HG03139 (cell line): ENCODE measurements at regions not wholly inside any gene's neighbourhood (a gene's known extent, or its start where the extent isn't known, plus 50 kb on each side); places are given as distances from the start of the nearest gene placed in this dataset.
"Not testable (repeated sequence)": the region's sequence is repeated elsewhere in the genome, so short reads cannot be mapped to it uniquely, and the experiment has no call there.

Source experiments
- ATAC-seq: cut with Tn5 transposase; IDR thresholded peaks from one replicate; pipeline ENCODE4 v1.9.1; 2021; ENCODE audit not compliant: unreplicated experiment

DNA sequence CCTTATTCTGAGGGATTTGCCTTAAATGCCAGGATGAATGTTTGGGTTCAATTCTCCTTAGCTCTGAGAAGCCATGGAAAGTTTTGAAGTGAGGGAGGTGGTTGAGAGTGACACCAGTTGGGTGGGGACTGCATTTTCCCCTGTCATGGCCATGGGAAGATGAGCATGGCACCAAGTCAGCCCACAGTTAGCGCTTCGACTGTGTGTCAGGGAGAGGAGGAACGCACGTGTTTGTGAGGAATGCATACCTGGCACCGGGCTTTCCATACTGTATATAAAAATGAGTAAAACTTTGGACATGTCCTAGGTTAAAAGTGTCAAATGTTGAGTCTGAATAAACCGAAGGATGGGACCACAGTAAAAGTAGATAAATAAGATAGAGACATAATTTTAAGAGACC is 187.5 kb upstream of the KL start:
- no peak for ATAC-seq

DNA sequence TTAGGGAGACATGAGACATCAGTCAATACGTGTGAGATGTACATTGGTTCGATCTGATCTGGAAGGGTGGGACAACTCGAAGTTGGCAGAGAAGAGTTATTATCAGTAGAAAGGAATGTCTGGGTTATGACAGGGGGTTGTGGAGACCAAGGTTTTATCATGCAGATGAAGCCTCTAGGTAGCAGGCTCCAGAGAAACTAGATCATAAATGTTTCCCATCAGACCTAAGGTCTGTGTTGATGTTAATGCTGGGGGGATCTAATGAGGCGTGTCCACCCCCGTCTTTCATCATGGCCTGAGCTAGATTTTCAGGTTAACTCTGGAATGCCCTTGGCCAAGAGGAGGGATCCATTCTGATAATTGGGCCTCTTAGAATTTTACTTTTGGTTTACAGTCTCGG is 187.0 kb upstream of the KL start:
- no peak for ATAC-seq

DNA sequence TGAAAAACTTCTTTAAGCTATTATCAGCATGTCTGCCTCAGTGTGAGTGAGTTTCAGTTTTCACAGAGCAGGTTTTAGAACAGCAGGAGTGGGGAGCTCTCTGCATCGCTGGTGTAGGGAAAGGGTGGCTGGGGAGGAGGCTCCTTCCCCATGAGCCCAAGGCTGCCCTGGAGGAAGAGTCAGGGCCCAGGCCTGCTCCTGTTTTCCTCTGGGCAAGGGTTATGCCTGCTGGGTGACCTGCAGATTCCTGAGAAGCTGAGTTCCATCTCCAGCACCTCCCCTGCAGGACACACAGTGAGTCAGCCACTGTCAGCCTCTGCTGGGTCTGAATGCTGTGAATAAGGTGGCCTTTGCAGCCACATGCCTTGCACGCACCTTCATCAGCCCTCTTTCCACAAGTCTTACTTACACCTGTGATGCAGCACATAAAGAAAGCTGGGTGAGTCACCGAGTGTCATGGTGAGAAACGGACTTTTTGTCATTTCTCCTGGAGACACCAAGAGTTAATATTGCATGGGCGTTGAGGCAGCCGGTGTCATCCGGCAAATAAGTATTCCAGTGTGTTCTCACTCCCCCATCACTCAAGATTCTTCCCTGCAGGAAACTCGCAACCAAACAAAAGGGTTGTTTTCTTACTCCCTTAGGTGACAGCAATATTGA is 186.4 kb upstream of the KL start:
- no peak for ATAC-seq

DNA sequence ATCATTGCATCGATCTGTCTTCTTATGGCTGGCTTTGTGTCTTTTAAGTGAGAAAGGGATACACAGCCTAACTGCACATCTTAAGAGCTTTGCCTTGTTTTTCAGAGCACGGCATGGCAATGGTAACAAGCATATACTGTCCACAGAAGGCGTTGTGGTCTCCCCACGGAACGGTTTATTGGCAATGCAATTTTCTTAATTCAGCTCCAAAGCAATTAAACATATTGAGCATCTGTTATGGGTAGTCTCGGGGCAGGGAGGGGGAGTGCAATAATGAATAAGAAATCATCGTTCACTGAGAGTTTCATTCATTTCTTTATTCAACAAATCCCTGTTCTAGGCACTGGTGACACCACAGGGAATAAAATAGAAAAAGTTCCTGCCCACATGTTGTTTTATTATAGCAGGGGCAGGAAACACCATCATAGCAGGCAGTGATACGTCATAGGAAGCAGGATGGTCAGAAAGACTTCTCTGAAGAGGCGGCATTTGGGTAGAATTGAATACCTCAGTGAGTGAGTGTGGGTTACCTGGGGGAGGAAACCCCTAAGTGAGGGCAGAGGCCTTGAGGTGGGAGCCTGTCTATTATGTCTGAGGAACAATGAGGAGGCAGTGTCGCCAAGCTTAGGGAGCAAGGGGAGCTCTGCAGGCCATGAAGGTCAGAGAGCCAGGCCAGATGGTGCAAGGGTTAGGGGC is 185.7 kb upstream of the KL start:
- ATAC-seq, result no peak

DNA sequence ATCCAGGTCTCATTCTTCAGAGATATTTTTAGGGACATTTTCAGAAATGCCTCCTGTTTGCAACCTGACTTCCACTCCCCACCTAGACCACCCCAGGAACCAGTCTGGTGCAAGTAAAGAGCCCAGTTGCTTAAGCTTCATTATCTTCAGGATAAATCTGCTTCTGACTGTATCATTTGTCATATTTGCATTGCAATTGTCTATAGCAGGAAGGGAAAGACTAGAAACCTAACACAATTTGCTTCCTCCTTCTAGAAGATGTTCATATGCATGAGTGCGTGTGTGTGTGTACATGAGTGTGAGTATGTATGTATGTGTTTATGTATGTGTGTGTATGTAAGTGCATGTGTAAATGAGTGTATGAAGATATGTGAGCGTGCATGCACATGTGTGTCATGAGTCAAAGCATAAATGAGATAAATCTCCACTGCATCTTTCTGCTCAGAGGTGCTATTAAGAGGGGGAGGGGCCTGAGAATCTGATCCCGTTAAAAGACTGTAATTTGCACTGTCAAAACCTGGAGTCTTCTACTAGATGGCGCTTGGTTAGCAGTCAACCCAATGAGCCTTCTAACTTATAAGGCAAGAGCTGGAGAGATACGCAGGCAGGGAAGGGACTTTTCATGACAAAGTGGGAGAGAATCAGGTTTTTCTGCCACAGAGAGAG is 178.8 kb upstream of the KL start:
- ATAC-seq, result no peak

DNA sequence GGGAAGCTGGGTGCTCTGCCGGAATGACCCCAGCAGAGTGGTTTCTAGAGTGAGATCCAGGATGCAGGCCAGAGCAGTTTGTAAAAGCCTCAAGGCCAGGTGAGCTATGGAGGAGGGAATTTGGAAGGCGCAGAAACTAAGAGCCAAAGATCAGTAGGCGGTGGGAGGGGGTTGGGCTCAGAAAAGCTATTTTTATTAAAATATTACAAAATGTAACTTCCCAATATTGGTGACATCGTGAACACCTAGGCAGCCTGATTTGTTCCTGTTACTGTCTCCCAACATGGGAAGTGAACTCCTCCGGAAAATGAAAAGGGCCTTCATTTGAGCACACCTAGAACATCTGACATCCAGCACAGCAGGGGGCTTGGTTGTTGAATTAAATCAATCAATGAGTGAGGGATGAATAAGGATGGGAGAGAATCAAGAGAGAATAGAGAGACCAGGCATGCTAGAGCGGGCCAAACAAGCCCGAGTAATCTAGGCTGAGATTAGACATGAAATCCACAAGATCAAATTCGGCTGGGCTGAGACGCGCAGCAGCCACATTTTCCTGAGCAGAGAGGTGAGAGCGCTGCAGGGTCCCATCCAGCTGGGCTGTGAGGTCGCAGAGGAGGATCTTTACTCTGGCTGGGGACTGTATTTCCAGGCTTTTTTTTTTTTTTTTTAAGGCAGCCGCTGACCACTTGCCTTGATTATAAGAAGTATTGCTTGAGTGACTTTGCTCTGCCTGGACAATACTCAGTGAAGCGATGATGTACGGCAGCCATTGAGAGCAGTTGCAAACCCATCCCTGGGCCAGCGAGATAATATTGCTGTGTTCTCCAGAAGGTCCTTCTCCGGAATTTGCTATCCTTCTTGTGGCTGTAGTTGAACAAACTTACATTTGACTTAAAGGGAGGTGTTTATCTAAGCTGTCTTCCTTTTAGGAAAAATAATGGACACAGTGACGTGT is 178.0 kb upstream of the KL start:
- ATAC-seq, result no peak

DNA sequence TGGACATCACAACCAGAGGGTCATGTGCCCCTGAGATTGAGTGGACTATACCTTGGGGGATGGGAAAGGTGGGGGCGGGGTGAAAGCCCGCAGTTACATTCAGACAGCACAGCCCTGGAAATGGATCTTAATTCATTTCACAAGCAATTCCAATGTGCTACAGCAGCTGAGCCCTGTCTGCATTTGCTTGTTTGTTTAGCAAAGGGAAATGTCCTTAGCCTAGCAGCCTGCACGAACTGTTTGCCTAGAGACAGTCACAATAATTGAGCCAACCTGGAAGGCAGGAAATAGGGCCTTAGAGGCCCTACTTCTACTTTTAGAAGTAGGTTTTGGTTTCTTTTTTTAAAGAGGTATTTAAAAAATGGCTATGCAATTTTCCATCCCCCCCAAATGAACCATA is 177.3 kb upstream of the KL start:
- peak; percentile 79 for ATAC-seq

DNA sequence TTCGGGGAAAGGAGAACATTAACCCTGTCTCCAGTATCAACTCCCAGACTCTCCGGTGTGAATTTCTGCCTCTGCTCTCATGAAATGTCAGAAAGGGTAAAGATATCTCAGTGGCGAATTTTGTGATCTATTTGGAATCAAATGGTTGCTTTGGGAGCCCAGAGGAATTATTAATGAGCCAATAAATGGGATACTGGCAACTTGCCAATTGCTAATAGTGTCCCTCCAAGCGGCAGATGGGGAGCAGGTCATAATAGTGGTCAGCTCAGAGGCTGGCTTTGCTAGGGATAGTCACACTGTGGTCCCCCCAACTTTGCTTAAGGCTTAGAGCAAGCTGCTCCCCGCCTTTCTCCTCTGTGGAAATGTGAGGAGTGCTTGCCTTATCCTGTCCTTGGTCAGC is 176.1 kb upstream of the KL start:
- ATAC-seq, result no peak

DNA sequence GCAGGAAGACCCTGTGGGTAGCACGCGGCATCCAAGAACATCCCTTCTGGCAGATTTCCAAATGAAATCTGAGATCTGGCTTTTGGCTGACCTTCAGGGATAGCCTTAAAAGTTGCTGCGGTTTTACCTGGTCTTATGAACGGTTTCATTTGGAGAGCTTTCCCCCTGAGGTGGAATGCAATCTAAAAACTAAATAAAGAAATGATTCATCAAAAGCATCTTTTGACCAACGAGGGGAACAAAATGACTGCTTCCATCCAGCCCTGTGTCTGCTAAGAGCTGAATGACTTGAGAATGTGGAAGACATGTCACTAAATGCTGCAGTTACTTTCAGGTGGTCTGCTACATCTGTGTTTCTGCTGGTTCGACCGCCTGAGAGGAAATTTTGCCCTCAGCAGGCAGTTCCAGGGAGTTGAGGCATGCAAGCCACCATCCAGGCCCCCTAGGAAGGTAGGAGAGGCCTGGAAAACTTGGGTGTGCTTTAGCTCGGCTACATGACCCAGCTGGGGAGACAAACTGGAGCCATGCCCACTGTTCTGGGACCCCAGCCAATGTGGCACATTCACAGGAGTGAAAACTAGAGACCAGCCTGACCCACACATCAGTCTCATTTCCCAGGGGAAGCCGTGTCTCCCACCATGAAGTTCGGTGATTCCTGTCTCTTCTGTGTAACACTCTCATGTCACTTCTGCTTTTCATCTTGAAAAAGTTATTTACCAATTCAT is 175.1 kb upstream of the KL start:
- no peak for ATAC-seq

DNA sequence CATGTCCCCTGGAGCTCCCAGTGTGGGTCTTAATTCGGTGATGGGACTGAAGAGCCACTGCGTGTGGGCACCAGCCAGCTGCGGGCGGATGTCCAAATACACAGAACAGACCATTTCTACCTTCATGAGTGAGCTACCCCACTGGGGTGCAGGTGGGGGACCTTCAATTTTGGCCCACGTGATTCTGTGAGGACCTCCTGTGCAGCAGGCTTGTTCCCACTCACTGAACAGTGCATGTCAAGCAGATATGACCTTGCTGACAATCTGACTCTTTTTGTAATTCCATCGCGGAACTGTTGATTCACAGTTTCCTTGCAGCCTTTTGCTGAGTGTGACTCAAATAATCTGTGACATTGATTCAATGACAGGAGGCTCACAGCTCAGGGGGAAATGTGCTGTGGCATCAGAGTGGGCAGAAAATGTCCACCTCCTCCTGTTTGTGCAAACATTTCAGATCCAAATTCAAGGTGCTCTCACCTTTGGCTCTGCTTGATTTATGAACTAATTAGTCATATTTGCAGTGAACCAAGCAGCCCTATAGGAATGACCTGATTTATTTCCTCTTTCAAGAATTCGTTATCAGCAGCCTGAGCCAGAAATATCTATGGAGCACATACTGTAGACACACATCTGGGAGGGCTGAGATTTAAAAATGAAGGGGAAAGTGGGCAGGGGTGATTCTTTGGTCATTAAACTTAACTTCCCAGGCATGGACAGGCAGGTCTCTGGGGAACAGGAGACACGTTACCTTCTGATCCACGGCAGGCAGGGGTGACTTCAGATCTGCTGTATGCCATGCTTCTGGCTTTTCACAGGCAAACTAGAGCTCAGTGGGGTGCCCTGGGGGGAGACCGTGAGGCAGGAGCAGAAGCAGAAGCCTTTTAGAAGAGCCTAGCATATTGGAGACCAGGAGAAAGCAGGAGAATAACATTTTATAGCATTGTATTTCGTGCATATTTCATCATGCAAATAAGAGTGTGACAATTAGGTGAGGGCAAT is 170.0 kb upstream of the KL start:
- no peak for ATAC-seq

DNA sequence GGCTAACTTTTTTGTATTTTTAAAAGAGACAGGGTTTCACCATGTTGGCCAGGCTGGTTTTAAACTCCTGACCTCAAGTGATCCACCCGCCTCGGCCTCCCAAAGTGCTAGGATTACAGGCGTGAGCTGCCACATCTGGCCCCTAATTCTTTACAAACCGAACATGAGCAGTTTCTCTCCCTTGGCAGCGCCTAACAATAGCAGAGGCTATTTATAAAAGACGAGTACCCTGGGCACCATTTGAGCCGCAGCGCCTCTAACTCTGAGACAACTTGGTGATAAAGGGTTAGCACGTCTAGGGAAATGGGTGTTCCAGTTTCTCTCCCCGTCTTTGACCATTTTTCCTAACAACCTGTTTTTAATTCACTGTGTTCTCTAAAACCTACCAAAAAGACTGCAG is 168.2 kb upstream of the KL start:
- ATAC-seq, result not testable (repeated sequence)

DNA sequence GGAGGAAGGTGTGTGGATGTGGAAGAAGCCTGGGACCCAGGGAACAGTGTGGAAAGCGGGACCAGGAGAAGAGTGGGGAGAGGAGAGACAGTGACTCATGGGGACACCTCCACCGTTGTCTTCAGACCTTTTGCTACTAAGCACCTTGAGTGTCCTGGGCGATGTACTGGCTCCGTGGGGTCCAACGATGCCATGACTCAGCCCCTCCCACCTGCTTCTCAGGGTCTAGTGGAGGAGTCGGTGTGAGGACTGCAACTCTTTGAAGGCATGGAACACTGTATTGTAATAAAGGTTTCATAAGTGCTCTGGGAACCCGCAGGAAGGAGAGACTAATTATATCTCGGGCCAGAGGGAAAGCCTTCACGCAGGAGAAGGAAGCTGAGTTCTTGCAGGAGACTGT is 166.9 kb upstream of the KL start:
- ATAC-seq, result no peak

DNA sequence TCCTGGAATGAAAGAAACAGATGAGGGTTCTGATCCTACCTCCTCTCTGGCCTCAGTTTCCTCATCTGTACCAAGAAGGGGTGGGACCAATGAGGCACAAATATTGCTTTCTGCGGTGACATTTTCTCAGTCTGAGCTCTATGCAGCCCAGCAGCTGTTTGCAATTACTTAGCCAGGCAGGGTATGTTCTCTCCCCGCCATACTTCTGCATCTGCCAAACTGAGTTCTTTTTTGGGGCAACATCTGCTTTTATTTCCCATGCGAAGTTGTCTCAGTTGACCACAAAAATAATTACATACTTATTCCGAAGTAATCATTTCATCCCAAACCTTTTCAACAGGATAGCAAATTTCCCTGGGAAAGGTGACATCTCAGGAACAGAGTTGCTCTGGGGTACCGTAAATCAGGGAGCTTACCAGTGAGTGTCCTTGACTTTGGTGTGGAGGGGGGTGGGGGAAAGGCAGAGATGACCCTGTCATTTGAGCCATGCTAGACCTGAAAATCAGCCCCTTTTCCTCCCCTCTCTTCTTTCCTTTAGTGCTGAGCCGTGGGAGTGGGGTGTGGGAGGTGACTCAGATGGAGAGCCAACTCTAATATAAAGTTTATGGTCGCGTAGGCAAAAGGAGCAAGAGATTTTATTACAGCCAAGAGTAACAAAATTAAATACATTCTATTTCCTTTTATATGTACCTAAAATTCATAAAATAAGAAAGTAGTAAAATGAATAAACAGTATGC is 165.7 kb upstream of the KL start:
- no peak for ATAC-seq

DNA sequence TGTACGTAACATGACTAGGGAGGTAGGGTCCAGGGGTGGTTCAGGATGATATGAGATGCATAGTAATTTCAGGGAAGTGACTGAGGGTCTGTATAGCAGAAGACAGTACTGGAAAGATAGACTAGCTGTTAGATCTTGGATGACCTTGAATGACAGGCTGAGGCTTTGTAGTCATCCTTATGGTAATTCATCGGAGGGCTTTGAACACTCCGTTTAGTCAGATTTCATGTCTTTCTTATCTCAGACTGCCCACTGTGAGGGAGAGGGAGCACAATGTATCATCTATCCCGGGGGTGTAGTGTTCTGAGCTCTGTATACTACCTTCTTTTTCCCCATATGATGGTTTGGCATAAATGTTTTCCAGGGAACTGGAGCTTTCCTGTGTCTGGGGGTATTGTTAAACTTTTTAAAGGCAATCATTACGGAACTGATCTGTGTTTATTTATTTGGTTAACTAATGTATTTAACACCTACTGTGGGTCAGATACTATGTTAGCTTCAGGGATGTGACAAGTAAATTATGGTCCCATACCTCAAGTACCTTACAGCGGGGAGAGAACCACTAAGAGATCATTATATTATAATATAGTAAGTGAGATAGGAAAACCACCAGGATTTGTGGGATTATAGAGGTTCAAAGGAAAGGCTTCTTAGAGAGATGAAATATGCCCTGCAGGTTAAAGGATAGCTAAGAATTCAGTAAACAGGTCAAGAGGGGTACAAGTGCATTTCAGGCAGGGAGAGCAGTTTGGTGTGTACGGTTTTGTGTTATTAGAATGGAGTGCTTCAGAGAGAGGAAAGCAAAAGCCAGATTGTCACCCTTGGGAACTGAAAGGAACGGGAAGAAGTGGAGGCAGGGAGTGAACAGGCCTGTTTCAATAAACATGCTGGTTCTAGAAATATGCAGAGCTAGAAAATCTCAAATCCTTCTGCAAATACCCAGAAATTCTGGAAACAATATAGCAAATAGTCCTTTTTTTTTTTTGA is 164.8 kb upstream of the KL start:
- ATAC-seq, result no peak

DNA sequence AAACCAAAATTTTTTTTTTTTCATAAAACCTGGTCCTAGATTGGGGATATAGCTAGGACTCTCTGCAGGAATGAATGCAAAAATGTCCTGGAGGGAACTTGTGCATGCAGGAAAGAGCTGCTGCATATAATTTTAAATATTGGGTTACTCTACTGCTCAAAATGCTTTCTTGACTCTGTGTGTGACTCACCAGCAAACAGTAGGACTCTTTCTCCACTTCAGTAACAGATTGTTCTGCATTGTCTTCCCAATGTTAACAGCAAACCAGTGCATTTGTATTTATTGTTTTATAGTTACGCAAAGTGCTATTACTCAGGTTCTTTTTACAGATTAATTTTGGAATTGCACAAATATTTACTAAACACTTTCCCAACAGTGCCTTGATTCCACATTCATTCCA is 163.7 kb upstream of the KL start:
- ATAC-seq, result no peak

DNA sequence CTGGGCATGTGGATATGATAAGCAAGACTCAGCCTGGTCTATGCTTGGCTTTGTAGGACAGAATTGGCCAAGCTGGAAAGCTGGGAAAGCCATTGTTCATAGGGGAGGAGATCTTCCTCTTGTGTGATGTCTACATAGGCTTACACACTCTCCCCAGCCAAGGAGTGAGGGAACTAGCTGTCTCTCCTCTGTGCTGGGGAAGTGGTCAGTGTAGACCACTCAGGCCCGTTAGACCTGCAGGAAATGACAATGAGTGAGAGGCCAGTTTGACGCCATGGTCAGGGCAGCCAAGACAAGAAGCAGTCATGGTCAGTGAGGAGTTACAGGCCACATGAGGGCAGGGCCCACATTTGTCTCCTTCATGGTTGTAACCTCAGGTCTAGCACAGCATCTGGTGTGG is 159.1 kb upstream of the KL start:
- ATAC-seq, result no peak

DNA sequence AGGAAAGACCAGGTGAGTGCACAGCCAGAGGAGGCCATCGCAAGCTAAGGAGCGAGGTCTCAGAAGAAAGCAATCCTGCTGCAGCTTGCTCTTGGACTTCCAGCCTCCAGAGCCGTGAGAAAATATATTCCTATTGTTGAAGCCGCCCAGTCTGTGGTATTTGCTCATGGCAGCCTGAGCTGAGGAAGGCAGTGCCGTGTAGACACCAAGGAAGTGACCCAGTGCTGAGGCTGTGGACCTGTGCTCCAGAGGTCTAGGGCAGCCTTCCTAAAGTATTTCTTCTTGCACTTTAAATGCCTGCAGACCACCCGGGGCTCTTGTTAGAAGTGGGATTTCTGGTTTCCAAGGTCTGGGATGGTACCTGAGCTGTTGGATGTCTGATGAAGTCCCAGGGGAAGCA is 158.5 kb upstream of the KL start:
- no peak for ATAC-seq
